ENCODE measurements at regions not wholly inside any gene's neighbourhood (a gene's known extent, or its start where the extent isn't known, plus 50 kb on each side); places are given as distances from the start of the nearest gene placed in this dataset.

- no peak for DNase-seq
Measured at GRCh38 chr3:83765956-83766355, 1192.8 kb upstream of the CADM2 start.

GRCh38 chr3:83769791-83770663 is 1188.8 kb upstream of the CADM2 start:
- DNase-seq, result no peak

GRCh38 chr3:83770664-83771402 is 1188.0 kb upstream of the CADM2 start:
- DNase-seq, result no peak

- DNase-seq, result no peak
Measured at GRCh38 chr3:83802801-83803200, 1156.0 kb upstream of the CADM2 start.

- DNase-seq, result no peak
Measured at GRCh38 chr3:83807511-83807910, 1151.3 kb upstream of the CADM2 start.

- no peak for DNase-seq
Measured at GRCh38 chr3:83813176-83813575, 1145.6 kb upstream of the CADM2 start.

GRCh38 chr3:83816653-83817052 is 1142.1 kb upstream of the CADM2 start:
- DNase-seq, result no peak

GRCh38 chr3:83821506-83821905 is 1137.3 kb upstream of the CADM2 start:
- DNase-seq, result no peak

- DNase-seq, result no peak
Measured at GRCh38 chr3:83823095-83823494, 1135.7 kb upstream of the CADM2 start.

GRCh38 chr3:83835040-83835439 is 1123.7 kb upstream of the CADM2 start:
- DNase-seq, result no peak

GRCh38 chr3:83842511-83842910 is 1116.3 kb upstream of the CADM2 start:
- no peak for DNase-seq

- DNase-seq, result no peak
Measured at GRCh38 chr3:83843716-83844115, 1115.1 kb upstream of the CADM2 start.

GRCh38 chr3:83849106-83849730 is 1109.6 kb upstream of the CADM2 start:
- no peak for DNase-seq

GRCh38 chr3:83863380-83863779 is 1095.4 kb upstream of the CADM2 start:
- DNase-seq, result no peak

- DNase-seq, result no peak
Measured at GRCh38 chr3:83868909-83869567, 1089.8 kb upstream of the CADM2 start.

- DNase-seq, result no peak
Measured at GRCh38 chr3:83873550-83873949, 1085.2 kb upstream of the CADM2 start.

GRCh38 chr3:83877910-83878309 is 1080.9 kb upstream of the CADM2 start:
- DNase-seq, result no peak

GRCh38 chr3:83882701-83883100 is 1076.1 kb upstream of the CADM2 start:
- no peak for DNase-seq

- DNase-seq, result no peak
Measured at GRCh38 chr3:83890039-83890762, 1068.6 kb upstream of the CADM2 start.

- no peak for DNase-seq
Measured at GRCh38 chr3:83890763-83891135, 1068.0 kb upstream of the CADM2 start.

- DNase-seq, result no peak
Measured at GRCh38 chr3:83894223-83894622, 1064.6 kb upstream of the CADM2 start.

GRCh38 chr3:83895892-83896291 is 1062.9 kb upstream of the CADM2 start:
- DNase-seq, result no peak

All from NCI-H1436 treated with DMSO at 0.1 percent for 48 hours (cell line).